HL-60 (cell line): ENCODE measurements at regions not wholly inside any gene's neighbourhood (a gene's known extent, or its start where the extent isn't known, plus 50 kb on each side); places are given as distances from the start of the nearest gene placed in this dataset.

Source experiments
- DNase-seq, 2 experiments: peaks; one replicate each; pipeline ENCODE4 v3.0.0-alpha.2; 2010 to 2020; ENCODE audit warnings: low read depth in 1 of 2, low spot score in 1 of 2
- H3K27ac ChIP-seq: fragments of 250-450 bp; sonication (Bioruptor Pico); replicated peaks from 2 replicates; pipeline ENCODE4 v1.5.1; 2020; ENCODE audit warnings: mild to moderate bottlenecking, moderate library complexity
- H3K27me3 ChIP-seq: fragments of 250-450 bp; sonication (Bioruptor Pico); 2 replicates; pipeline ENCODE4 v1.5.1; 2021; ENCODE audit warnings: mild to moderate bottlenecking, moderate library complexity; ENCODE audit not compliant: insufficient read depth, poor library complexity, severe bottlenecking
- H3K4me3 ChIP-seq: replicated peaks from 2 replicates; pipeline ENCODE4 v1.5.1; 2011; ENCODE audit warnings: mild to moderate bottlenecking, control low read depth, low read length; ENCODE audit not compliant: insufficient read depth
- GABPA ChIP-seq: IDR thresholded peaks from 2 replicates; pipeline ENCODE4 v1.6.1; 2012; ENCODE audit warnings: low read depth
- POLR2AphosphoS5 ChIP-seq: IDR thresholded peaks from 2 replicates; pipeline ENCODE4 v1.6.1; 2012; ENCODE audit warnings: low read depth
- SPI1 ChIP-seq: IDR thresholded peaks from 2 replicates; pipeline ENCODE4 v1.6.1; 2012; ENCODE audit warnings: low read depth, mild to moderate bottlenecking, borderline replicate concordance
- TF ChIP-seq, protein P1 (sequence below): IDR thresholded peaks from one replicate; pipeline ENCODE4 v1.5.1; 2011; ENCODE audit warnings: low read length, control low read depth, inconsistent platforms; ENCODE audit not compliant: insufficient read depth
- TF ChIP-seq, protein P2 (sequence below): IDR thresholded peaks from 2 replicates; pipeline ENCODE4 v1.6.1; 2012; ENCODE audit warnings: low read depth; ENCODE audit not compliant: insufficient replicate concordance

DNA sequence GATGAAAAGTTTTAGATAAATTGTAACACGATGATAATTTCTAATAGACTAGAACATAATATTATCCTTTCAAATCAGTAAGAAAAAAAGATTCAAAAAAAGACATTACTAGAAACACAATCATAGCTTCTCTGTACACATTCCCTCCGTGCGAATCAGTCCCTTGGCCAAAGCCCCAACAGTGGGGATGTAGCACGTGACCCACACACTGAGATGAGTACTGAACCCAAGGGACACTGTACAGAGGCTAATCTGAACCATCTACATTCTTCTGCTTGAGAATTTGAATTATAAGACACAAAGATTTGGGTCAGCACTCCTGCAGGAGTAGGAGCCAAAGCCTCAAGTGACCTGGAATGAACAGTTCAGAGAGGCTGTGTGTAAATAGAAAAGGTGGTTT is 353.7 kb downstream of the INSC start:
- no peaks in the 10 kb centered on the region for H3K27me3 ChIP-seq
- no peak overlapping the region for H3K27ac ChIP-seq
- DNase-seq, result no peak
- TF ChIP-seq SPI1, result no peak
- H3K4me3 ChIP-seq, result no peak overlapping the region

DNA sequence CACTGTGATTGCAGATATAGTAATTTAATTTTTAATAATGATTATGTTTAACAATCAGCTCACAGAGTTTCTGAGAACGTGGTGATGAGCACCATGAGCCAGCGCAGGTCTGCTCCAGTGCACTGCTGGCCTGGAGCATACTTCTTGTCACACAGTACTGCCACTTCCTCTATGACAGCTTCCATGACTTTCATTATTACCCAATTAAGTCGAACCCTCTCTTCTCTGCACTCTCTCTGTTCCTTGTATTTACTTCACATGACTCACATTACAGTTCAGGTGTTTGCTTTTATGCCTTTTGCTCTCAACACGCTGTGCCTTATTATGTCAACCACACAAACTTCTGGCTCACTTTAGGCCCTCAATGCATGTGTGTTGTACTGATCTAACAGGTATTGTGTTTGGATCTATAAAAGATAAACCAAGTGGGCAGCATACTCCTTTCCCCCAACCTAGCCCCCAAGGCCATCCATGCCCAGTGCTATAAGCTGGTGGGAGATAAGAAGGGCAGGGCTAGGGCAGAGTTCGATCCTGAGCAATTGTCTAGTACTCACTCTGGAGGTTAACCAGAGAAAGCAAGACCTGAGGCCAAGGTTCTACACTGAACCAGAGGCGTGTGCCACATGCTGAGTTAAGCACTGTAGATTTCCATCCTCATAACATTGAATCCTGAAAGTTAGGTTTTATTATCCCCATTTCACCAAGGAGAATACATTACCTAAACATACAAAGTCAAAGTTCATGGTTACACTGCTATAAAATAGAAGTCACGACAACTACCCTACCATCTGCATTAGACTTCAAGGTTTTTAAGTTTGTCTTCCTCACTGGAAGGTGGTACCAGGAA is 356.5 kb downstream of the INSC start:
- DNase-seq, result peak in 1 of 2 experiments; percentile 62
- TF ChIP-seq SPI1, result peak; percentile 64
- TF ChIP-seq, protein P1, sequence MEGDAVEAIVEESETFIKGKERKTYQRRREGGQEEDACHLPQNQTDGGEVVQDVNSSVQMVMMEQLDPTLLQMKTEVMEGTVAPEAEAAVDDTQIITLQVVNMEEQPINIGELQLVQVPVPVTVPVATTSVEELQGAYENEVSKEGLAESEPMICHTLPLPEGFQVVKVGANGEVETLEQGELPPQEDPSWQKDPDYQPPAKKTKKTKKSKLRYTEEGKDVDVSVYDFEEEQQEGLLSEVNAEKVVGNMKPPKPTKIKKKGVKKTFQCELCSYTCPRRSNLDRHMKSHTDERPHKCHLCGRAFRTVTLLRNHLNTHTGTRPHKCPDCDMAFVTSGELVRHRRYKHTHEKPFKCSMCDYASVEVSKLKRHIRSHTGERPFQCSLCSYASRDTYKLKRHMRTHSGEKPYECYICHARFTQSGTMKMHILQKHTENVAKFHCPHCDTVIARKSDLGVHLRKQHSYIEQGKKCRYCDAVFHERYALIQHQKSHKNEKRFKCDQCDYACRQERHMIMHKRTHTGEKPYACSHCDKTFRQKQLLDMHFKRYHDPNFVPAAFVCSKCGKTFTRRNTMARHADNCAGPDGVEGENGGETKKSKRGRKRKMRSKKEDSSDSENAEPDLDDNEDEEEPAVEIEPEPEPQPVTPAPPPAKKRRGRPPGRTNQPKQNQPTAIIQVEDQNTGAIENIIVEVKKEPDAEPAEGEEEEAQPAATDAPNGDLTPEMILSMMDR, result no peak
- no peak overlapping the region for H3K27ac ChIP-seq
- H3K27me3 ChIP-seq, result no peaks in the 10 kb centered on the region
- no peak overlapping the region for H3K4me3 ChIP-seq

DNA sequence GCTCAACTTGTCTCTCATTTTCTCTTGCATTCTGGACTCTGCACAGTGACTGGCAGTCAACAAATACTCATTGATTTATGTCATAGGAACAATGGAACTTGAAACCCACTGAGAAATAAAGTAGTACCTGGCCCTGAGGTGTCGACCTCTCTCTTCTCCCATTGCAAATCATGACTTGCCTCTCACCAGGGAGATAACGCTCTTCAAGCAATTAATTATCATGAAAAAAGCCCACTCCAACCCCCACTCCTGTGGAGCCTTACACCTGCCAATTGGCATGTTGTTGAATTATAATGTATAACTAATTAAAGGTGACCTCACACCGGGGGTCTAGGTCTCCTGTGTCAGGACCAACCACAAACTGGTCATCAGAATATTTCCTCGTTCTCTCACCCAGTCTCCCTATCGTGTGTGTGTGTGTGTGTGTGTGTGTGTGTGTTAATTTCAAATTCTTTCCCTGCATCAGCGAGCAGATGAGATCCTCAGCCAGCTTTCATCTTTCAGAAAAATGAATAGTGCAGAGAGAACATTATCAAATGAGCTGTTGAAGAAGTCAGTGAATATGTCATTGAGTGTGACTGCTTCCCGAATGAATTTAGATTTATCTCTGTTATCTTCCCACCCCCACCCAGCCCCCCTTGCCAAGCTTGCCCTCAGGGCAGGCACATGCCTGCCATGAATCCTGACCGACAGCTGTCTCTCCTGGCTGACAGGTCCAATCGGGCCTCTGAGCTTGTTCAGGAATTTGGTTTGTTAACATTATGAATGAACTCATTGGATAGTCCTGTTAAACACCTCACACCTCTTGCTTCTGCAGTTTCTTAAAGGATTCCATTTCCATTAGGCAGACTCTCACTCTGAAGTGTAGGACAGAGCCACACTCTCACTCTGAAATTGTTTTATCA is 357.4 kb downstream of the INSC start:
- H3K27me3 ChIP-seq, result no peaks in the 10 kb centered on the region
- H3K4me3 ChIP-seq, result no peak overlapping the region
- TF ChIP-seq GABPA (no peak), POLR2AphosphoS5 (no peak), SPI1 (no peak)
- TF ChIP-seq, protein P1, result no peak
- TF ChIP-seq, protein P2, sequence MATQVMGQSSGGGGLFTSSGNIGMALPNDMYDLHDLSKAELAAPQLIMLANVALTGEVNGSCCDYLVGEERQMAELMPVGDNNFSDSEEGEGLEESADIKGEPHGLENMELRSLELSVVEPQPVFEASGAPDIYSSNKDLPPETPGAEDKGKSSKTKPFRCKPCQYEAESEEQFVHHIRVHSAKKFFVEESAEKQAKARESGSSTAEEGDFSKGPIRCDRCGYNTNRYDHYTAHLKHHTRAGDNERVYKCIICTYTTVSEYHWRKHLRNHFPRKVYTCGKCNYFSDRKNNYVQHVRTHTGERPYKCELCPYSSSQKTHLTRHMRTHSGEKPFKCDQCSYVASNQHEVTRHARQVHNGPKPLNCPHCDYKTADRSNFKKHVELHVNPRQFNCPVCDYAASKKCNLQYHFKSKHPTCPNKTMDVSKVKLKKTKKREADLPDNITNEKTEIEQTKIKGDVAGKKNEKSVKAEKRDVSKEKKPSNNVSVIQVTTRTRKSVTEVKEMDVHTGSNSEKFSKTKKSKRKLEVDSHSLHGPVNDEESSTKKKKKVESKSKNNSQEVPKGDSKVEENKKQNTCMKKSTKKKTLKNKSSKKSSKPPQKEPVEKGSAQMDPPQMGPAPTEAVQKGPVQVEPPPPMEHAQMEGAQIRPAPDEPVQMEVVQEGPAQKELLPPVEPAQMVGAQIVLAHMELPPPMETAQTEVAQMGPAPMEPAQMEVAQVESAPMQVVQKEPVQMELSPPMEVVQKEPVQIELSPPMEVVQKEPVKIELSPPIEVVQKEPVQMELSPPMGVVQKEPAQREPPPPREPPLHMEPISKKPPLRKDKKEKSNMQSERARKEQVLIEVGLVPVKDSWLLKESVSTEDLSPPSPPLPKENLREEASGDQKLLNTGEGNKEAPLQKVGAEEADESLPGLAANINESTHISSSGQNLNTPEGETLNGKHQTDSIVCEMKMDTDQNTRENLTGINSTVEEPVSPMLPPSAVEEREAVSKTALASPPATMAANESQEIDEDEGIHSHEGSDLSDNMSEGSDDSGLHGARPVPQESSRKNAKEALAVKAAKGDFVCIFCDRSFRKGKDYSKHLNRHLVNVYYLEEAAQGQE, result no peak
- no peak for DNase-seq
- H3K27ac ChIP-seq, result no peak overlapping the region

DNA sequence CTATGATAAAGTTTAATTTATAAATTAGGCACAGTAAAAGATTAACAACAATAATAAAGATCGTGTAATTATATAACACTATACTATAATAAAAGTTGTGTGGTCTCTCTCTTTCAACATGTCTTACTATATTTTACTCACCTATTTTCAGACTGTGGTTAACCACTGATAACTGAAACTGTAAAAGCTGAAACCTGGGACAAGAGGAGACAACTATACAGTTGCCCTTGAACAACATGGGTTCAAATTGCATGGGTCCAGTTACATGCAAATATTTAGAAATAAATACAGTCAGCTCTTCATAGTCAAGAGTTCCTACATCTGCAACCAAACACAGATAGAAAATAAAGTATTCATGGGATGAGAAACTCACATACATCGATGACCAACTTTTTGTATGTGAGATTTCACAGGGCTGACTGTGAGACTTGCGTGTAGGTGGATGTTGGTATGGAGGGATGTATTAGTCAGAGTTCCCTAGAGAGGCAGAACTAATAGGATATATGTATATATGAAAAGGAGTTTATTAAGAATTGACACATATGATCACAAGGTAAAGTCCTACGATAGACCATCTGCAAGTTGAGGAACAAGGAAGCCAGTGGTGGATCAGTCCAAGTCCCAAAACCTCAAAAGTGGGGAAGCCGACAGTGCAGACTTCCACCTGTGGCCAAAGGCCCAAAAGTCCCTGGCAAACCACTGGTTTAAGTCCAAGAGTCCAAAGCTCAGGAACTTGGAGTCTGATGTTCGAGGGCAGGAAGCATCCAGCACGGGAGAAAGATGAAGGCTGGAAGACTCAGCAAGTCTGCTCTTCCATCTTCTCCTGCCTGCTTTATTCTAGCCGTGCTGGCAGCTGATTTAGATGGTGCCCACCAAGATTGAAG is 359.5 kb downstream of the INSC start:
- no peak for TF ChIP-seq POLR2AphosphoS5
- TF ChIP-seq, protein P2, result no peak
- no peak for TF ChIP-seq GABPA
- no peaks in the 10 kb centered on the region for H3K27me3 ChIP-seq

More for the DNA sequence above, 359.5 kb downstream of the INSC start:
- Histone ChIP-seq H3K4me3 (no peak overlapping the region), H3K27ac (no peak overlapping the region)
- no peak for DNase-seq
